Peyer's patch (tissue), 4 donors: ENCODE measurements at regions not wholly inside any gene's neighbourhood (a gene's known extent, or its start where the extent isn't known, plus 50 kb on each side); places are given as distances from the start of the nearest gene placed in this dataset.

ENCODE experiments used
- DNase-seq, 3 donors: peaks; one replicate each; pipeline ENCODE4 v3.0.0-alpha.2; 2017 to 2019
- H3K27ac ChIP-seq, 4 donors: fragments of 200-600 bp; sonication (generic); one replicate each; pipeline ENCODE4 v1.5.1; 2016 to 2019
- H3K27me3 ChIP-seq, 2 donors: fragments of 200-600 bp; sonication (generic); one replicate each; pipeline ENCODE4 v1.5.1; 2019
- H3K36me3 ChIP-seq, 3 donors: fragments of 200-600 bp; sonication (generic); one replicate each; pipeline ENCODE4 v1.5.1; 2016 to 2019
- H3K4me1 ChIP-seq, 4 donors: fragments of 200-600 bp; sonication (generic); one replicate each; pipeline ENCODE4 v1.5.1; 2016 to 2019
- H3K4me3 ChIP-seq, 4 donors: fragments of 200-600 bp; sonication (generic); 1 replicate in 3 of 4; 2 replicates in 1 of 4; pipeline ENCODE4 v1.5.1; 2016 to 2019; ENCODE audit warnings: mild to moderate bottlenecking in 1 of 4
- H3K9me3 ChIP-seq, 4 donors: fragments of 200-600 bp; sonication (generic); one replicate each; pipeline ENCODE4 v1.5.1; 2016 to 2019; ENCODE audit warnings: mild to moderate bottlenecking in 1 of 4
- CTCF ChIP-seq, 6 experiments: fragments of 450-650 bp in 4 of 6; fragments of 200-600 bp in 2 of 6; sonication (generic) in 1 of 6; IDR thresholded peaks; one replicate each; pipeline ENCODE4 v1.5.1; 2017 to 2019; ENCODE audit warnings: antibody characterized with exemption in 6 of 6, mild to moderate bottlenecking in 3 of 6, moderate library complexity in 1 of 6
- POLR2A ChIP-seq, 2 donors: fragments of 450-650 bp; IDR thresholded peaks; one replicate each; pipeline ENCODE4 v1.5.1; 2017; ENCODE audit warnings: antibody characterized with exemption in 2 of 2, mild to moderate bottlenecking in 2 of 2, moderate library complexity in 2 of 2

- TF ChIP-seq POLR2A (IDR thresholded peaks at IDR 0.05) (no peak), CTCF (IDR thresholded peaks at IDR 0.05) (no peak)
- Histone ChIP-seq H3K4me1 (peaks cover 0 to 5% (median 0%) of the 10 kb centered on the region in 4 donors), H3K27ac (no peak overlapping the region), H3K4me3 (no peak overlapping the region), H3K9me3 (peaks cover 0 to 7% (median 0%) of the 10 kb centered on the region in 4 donors), H3K36me3 (no peaks in the 10 kb centered on the region), H3K27me3 (no peaks in the 10 kb centered on the region)
- no peak for DNase-seq
Measured at GRCh38 chr12:31880340-31880739, 78.9 kb upstream of the RESF1 start.

GRCh38 chr12:31877884-31878283 is 81.3 kb upstream of the RESF1 start:
- DNase-seq, result no peak
- no peak overlapping the region for H3K4me3 ChIP-seq
- peak overlapping the region in 1 of 4 donors; percentile 70 for H3K27ac ChIP-seq
- no peaks in the 10 kb centered on the region for H3K36me3 ChIP-seq
- H3K9me3 ChIP-seq, result no peaks in the 10 kb centered on the region
- peaks cover 0 to 9% (median 2%) of the 10 kb centered on the region in 4 donors for H3K4me1 ChIP-seq
- H3K27me3 ChIP-seq, result no peaks in the 10 kb centered on the region
- TF ChIP-seq CTCF (IDR thresholded peaks at IDR 0.05) (no peak), POLR2A (IDR thresholded peaks at IDR 0.05) (no peak)

GRCh38 chr12:31876568-31877424 is 82.4 kb upstream of the RESF1 start:
- Histone ChIP-seq H3K9me3 (no peaks in the 10 kb centered on the region), H3K4me1 (peaks cover 0 to 9% (median 2%) of the 10 kb centered on the region in 4 donors), H3K27me3 (no peaks in the 10 kb centered on the region), H3K36me3 (no peaks in the 10 kb centered on the region), H3K27ac (peak overlapping the region in 1 of 4 donors; percentile 70), H3K4me3 (no peak overlapping the region)
- DNase-seq, result peak in 2 of 3 donors; percentile 55 to 64
- TF ChIP-seq POLR2A (IDR thresholded peaks at IDR 0.05), result no peak

- DNase-seq, result no peak
- Histone ChIP-seq H3K27ac (peak overlapping the region in 2 of 4 donors; percentile 60 to 70), H3K4me3 (no peak overlapping the region), H3K4me1 (peaks cover 0 to 9% (median 2%) of the 10 kb centered on the region in 4 donors), H3K9me3 (no peaks in the 10 kb centered on the region), H3K36me3 (no peaks in the 10 kb centered on the region), H3K27me3 (no peaks in the 10 kb centered on the region)
- TF ChIP-seq CTCF (IDR thresholded peaks at IDR 0.05) (no peak), POLR2A (IDR thresholded peaks at IDR 0.05) (no peak)
Measured at GRCh38 chr12:31875609-31875964, 83.6 kb upstream of the RESF1 start.

GRCh38 chr12:31874961-31875608 is 84.1 kb upstream of the RESF1 start:
- H3K27ac ChIP-seq, result peak overlapping the region in 3 of 4 donors; percentile 43 to 70 (median 60)
- peak in 2 of 3 donors; percentile 73 to 83 for DNase-seq
- H3K27me3 ChIP-seq, result no peaks in the 10 kb centered on the region
- peaks cover 0 to 9% (median 2%) of the 10 kb centered on the region in 4 donors for H3K4me1 ChIP-seq
- H3K36me3 ChIP-seq, result no peaks in the 10 kb centered on the region
- no peak overlapping the region for H3K4me3 ChIP-seq
- TF ChIP-seq CTCF (IDR thresholded peaks at IDR 0.05) (no peak), POLR2A (IDR thresholded peaks at IDR 0.05) (no peak)
- no peaks in the 10 kb centered on the region for H3K9me3 ChIP-seq
